ENCODE measurements at regions not wholly inside any gene's neighbourhood (a gene's known extent, or its start where the extent isn't known, plus 50 kb on each side); places are given as distances from the start of the nearest gene placed in this dataset.

GRCh38 chr15:35771746-35772442, 225.9 kb upstream of the DPH6 start:
- ATAC-seq (no peak), DNase-seq (no peak)
- Mint-ChIP-seq H3K27ac (no peak overlapping the region), H3K4me3 (no peak overlapping the region), H3K27me3 (ENCODE audit: low read depth in 2 of 2) (no peaks in the 10 kb centered on the region), H3K4me1 (no peaks in the 10 kb centered on the region), H3K36me3 (no peaks in the 10 kb centered on the region), H3K9me3 (peaks cover 7 to 12% of the 10 kb centered on the region in 2 donors)
- intact Hi-C loops (cut with micrococcal nuclease), result no loop called here
- TF ChIP-seq CTCF (IDR thresholded peaks at IDR 0.05), result no peak
- Histone ChIP-seq H3K4me3 (ENCODE audit: low read length) (no peak overlapping the region), H3K9me3 (ENCODE audit: control insufficient read depth, insufficient read depth, low read length) (no peaks in the 10 kb centered on the region), H3K27ac (ENCODE audit: low read length) (no peak overlapping the region), H3K27me3 (ENCODE audit: control insufficient read depth, insufficient read depth, low read length) (no peaks in the 10 kb centered on the region), H3K4me1 (ENCODE audit: control insufficient read depth, insufficient read depth, low read length) (no peaks in the 10 kb centered on the region), H3K36me3 (ENCODE audit: control insufficient read depth, insufficient read depth, low read length) (no peaks in the 10 kb centered on the region)
- 93% methylated on average over 4 of the region's 5 CpGs for WGBS (ENCODE audit: insufficient coverage)

- no peaks in the 10 kb centered on the region for H3K4me1 ChIP-seq (ENCODE audit: control insufficient read depth, insufficient read depth, low read length)
- TF ChIP-seq CTCF (IDR thresholded peaks at IDR 0.05), result no peak
- H3K27ac Mint-ChIP-seq, result no peak overlapping the region
- no peaks in the 10 kb centered on the region for H3K36me3 Mint-ChIP-seq
- 83% methylated on average over 5 of the region's 8 CpGs for WGBS (ENCODE audit: insufficient coverage)
- no peaks in the 10 kb centered on the region for H3K36me3 ChIP-seq (ENCODE audit: control insufficient read depth, insufficient read depth, low read length)
- no peaks in the 10 kb centered on the region for H3K9me3 ChIP-seq (ENCODE audit: control insufficient read depth, insufficient read depth, low read length)
- H3K9me3 Mint-ChIP-seq, result peaks cover 7 to 8% of the 10 kb centered on the region in 2 donors
- DNase-seq (no peak), ATAC-seq (no peak)
- H3K27me3 ChIP-seq (ENCODE audit: control insufficient read depth, insufficient read depth, low read length), result no peaks in the 10 kb centered on the region
- H3K4me3 ChIP-seq (ENCODE audit: low read length), result no peak overlapping the region
- H3K4me3 Mint-ChIP-seq, result no peak overlapping the region
- intact Hi-C loops (cut with micrococcal nuclease), result no loop called here
- no peaks in the 10 kb centered on the region for H3K4me1 Mint-ChIP-seq
- no peaks in the 10 kb centered on the region for H3K27me3 Mint-ChIP-seq (ENCODE audit: low read depth in 2 of 2)
- no peak overlapping the region for H3K27ac ChIP-seq (ENCODE audit: low read length)
These were observed 228.7 kb upstream of the DPH6 start for GRCh38 chr15:35774653-35775052.

GRCh38 chr15:35775471-35775870, 229.5 kb upstream of the DPH6 start:
- H3K27ac Mint-ChIP-seq, result no peak overlapping the region
- no peak overlapping the region for H3K27ac ChIP-seq (ENCODE audit: low read length)
- ATAC-seq (no peak), DNase-seq (no peak)
- no peaks in the 10 kb centered on the region for H3K36me3 Mint-ChIP-seq
- intact Hi-C loops (cut with micrococcal nuclease), result no loop called here
- WGBS (ENCODE audit: insufficient coverage), result 89% methylated on average over 4 of the region's 4 CpGs
- H3K27me3 Mint-ChIP-seq (ENCODE audit: low read depth in 2 of 2), result no peaks in the 10 kb centered on the region
- no peak overlapping the region for H3K4me3 Mint-ChIP-seq
- no peak for TF ChIP-seq CTCF (IDR thresholded peaks at IDR 0.05)
- no peaks in the 10 kb centered on the region for H3K4me1 ChIP-seq (ENCODE audit: control insufficient read depth, insufficient read depth, low read length)
- H3K9me3 ChIP-seq (ENCODE audit: control insufficient read depth, insufficient read depth, low read length), result no peaks in the 10 kb centered on the region
- H3K27me3 ChIP-seq (ENCODE audit: control insufficient read depth, insufficient read depth, low read length), result no peaks in the 10 kb centered on the region
- H3K4me3 ChIP-seq (ENCODE audit: low read length), result no peak overlapping the region
- no peaks in the 10 kb centered on the region for H3K4me1 Mint-ChIP-seq
- peaks cover 3 to 5% of the 10 kb centered on the region in 2 donors for H3K9me3 Mint-ChIP-seq
- no peaks in the 10 kb centered on the region for H3K36me3 ChIP-seq (ENCODE audit: control insufficient read depth, insufficient read depth, low read length)

- Mint-ChIP-seq H3K4me3 (no peak overlapping the region), H3K9me3 (peaks cover 3 to 4% of the 10 kb centered on the region in 2 donors), H3K27ac (no peak overlapping the region), H3K36me3 (no peaks in the 10 kb centered on the region), H3K4me1 (no peaks in the 10 kb centered on the region), H3K27me3 (ENCODE audit: low read depth in 2 of 2) (no peaks in the 10 kb centered on the region)
- no peaks in the 10 kb centered on the region for H3K27me3 ChIP-seq (ENCODE audit: control insufficient read depth, insufficient read depth, low read length)
- H3K9me3 ChIP-seq (ENCODE audit: control insufficient read depth, insufficient read depth, low read length), result no peaks in the 10 kb centered on the region
- H3K27ac ChIP-seq (ENCODE audit: low read length), result no peak overlapping the region
- TF ChIP-seq CTCF (IDR thresholded peaks at IDR 0.05), result no peak
- H3K36me3 ChIP-seq (ENCODE audit: control insufficient read depth, insufficient read depth, low read length), result no peaks in the 10 kb centered on the region
- no peak overlapping the region for H3K4me3 ChIP-seq (ENCODE audit: low read length)
- intact Hi-C loops (cut with micrococcal nuclease), result no loop called here
- H3K4me1 ChIP-seq (ENCODE audit: control insufficient read depth, insufficient read depth, low read length), result no peaks in the 10 kb centered on the region
- DNase-seq (no peak), ATAC-seq (no peak)
- 93% methylated on average over 9 of the region's 9 CpGs for WGBS (ENCODE audit: insufficient coverage)
These were observed 231.1 kb upstream of the DPH6 start for GRCh38 chr15:35777061-35777460.

Data from natural killer cell (primary cell).